GM18861 (cell line): ENCODE measurements at regions not wholly inside any gene's neighbourhood (a gene's known extent, or its start where the extent isn't known, plus 50 kb on each side); places are given as distances from the start of the nearest gene placed in this dataset.

ENCODE experiments used
- ATAC-seq: cut with Tn5 transposase; IDR thresholded peaks from one replicate; pipeline ENCODE4 v1.9.1; 2021; ENCODE audit not compliant: unreplicated experiment

- ATAC-seq = no peak
These were observed 114.9 kb upstream of the ANKRD1 start for GRCh38 chr10:91035650-91036292.

- ATAC-seq = no peak
These were observed 116.0 kb upstream of the ANKRD1 start for GRCh38 chr10:91036807-91037411.

- no peak for ATAC-seq
These were observed 118.1 kb upstream of the ANKRD1 start for GRCh38 chr10:91038971-91039370.

GRCh38 chr10:91040343-91040742 is 119.5 kb upstream of the ANKRD1 start:
- ATAC-seq = no peak

DNA sequence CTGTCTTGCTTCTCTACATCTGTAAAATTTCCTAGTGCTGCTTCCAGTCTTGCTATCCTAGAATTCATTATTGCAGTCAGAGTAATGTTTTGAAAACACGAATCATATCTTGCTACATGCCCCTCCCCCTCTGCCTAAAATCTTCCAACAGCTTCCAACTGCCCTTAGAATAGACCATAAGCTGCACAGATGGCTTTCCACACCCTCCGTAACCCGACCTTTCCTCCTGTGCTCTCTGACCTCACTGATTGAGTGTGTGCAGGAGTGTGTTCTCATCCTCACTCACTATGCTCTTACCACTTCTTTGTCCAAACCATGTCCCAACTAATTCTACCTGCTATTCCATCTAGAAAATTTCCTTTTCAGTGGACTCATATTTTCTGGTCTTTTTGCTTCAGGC is 121.2 kb upstream of the ANKRD1 start:
- ATAC-seq = no peak

GRCh38 chr10:91043173-91043910 is 122.5 kb upstream of the ANKRD1 start:
- ATAC-seq = no peak

GRCh38 chr10:91046869-91047268 is 126.0 kb upstream of the ANKRD1 start:
- ATAC-seq = no peak

DNA sequence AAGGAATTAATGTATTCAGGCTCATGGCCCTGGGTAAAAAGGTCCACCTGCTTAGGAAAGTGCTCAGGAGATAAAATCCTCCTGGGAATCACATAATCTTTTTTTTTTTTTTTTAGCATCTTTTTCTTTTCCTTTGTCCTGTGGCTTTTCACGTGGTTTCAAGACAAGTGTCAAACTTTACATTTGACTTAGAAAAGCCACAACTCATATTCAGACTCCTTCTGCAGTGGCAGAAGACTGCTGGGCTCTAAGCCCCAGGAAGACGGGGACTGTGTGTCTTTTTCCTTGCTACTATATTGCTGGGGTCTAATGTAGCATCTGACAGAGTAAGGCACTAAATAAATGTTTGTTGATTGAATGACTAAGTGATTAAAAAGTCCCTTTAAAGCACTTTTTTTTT is 127.5 kb upstream of the ANKRD1 start:
- no peak for ATAC-seq

GRCh38 chr10:91049296-91049987 is 128.6 kb upstream of the ANKRD1 start:
- ATAC-seq = no peak

GRCh38 chr10:91049988-91050360 is 129.1 kb upstream of the ANKRD1 start:
- ATAC-seq = no peak

GRCh38 chr10:91050371-91051034 is 129.6 kb upstream of the ANKRD1 start:
- no peak for ATAC-seq

- no peak for ATAC-seq
These were observed 130.9 kb upstream of the ANKRD1 start for GRCh38 chr10:91051829-91052228.

DNA sequence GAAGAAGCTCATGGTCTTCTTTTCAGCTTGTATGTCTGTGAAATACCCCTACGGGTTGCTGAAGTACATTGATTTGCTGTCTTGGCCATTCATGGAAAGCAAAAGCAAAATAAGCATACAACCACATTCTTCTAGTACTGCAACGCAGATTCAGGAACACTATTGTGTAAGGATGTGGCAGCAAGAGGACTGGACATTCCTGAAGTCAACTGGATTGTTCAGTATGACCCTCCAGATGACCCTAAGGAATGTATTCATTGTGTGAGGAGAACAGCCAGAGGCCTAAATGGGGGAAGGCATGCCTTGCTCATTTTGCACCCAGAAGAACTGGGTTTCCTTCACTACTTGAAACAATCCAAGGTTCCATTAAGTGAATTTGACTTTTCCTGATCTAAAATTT is 133.4 kb upstream of the ANKRD1 start:
- ATAC-seq = no peak

- ATAC-seq = no peak
These were observed 140.3 kb upstream of the ANKRD1 start for GRCh38 chr10:91061187-91061586.

DNA sequence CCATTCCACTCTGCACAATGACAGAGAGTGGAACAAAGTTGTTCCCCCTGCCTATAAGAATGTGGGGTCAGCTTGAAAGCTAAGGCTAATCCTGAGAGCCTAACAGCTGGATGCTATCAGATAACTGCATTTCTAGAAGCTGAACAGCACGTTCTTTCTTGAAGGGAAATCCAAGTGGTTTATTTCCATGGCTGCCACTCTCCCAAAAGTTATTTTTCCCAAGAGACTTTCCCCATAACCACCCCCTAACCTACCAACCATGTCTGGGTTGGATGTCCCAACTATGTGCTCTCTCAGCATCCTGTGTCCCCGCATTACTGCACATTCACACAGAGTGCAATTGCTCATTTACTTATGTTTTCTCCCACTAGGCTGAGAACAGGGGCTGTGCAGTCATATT is 140.7 kb upstream of the ANKRD1 start:
- no peak for ATAC-seq

- ATAC-seq = no peak
These were observed 141.2 kb upstream of the ANKRD1 start for GRCh38 chr10:91062091-91062490.

- no peak for ATAC-seq
These were observed 148.7 kb upstream of the PCGF5 start for GRCh38 chr10:91071786-91072185.

- ATAC-seq = no peak
These were observed 147.0 kb upstream of the PCGF5 start for GRCh38 chr10:91073286-91073979.

- ATAC-seq = no peak
These were observed 143.4 kb upstream of the PCGF5 start for GRCh38 chr10:91076991-91077548.

GRCh38 chr10:91077549-91078071 is 142.9 kb upstream of the PCGF5 start:
- ATAC-seq = no peak
